PC-9 (cell line): ENCODE measurements at regions not wholly inside any gene's neighbourhood (a gene's known extent, or its start where the extent isn't known, plus 50 kb on each side); places are given as distances from the start of the nearest gene placed in this dataset.

Experiments
- CTCF ChIP-seq: fragments of 200-600 bp; sonication (generic); conservative IDR thresholded peaks from 2 replicates; pipeline ENCODE4 v1.6.1; 2017; ENCODE audit warnings: mixed run types, antibody characterized with exemption, mild to moderate bottlenecking, moderate library complexity
- EZH2 ChIP-seq: fragments of 200-600 bp; sonication (generic); IDR thresholded peaks from 2 replicates; pipeline ENCODE4 v1.8.0; 2017; ENCODE audit warnings: antibody characterized with exemption, low read depth

- no peak for TF ChIP-seq CTCF
- TF ChIP-seq EZH2: no peak
Measured at GRCh38 chr9:120040896-120041295, 539.1 kb downstream of the CDK5RAP2 start.
